H1 (cell line): ENCODE measurements at regions not wholly inside any gene's neighbourhood (a gene's known extent, or its start where the extent isn't known, plus 50 kb on each side); places are given as distances from the start of the nearest gene placed in this dataset.

Experiments
- CTCF ChIA-PET: fragments of 300-600 bp; sonication (Branson Sonifier 250); formaldehyde crosslinking; loops from one replicate; lab custom pipeline; 2021; ENCODE audit not compliant: partially characterized antibody; lab: Charles Lee
- POLR2A ChIA-PET: fragments of 300-600 bp; sonication (Branson Sonifier 250); formaldehyde crosslinking; loops from one replicate; lab custom pipeline; 2021; ENCODE audit warnings: inconsistent platforms; ENCODE audit not compliant: partially characterized antibody; lab: Charles Lee
- DNase-seq, 2 experiments: peaks; one replicate each; pipeline versions ENCODE4 v3.0.0 to v3.0.0-alpha.2; 2010 to 2022; ENCODE audit warnings: low spot score in 2 of 2, low read depth in 1 of 2, mixed read lengths in 1 of 2
- FAIRE-seq: peaks from 2 replicates; lab custom pipeline; 2011; peaks lifted over from hg19 to GRCh38; lab: Jason Lieb, UNC
- H2AFZ ChIP-seq: 2 replicates; pipeline ENCODE4 v1.8.1; 2012; ENCODE audit warnings: low read length, inconsistent platforms
- H2AK5ac ChIP-seq: 2 replicates; pipeline ENCODE4 v1.6.1; 2013; ENCODE audit warnings: low read depth, low read length
- H2BK120ac ChIP-seq: replicated peaks from 2 replicates; pipeline ENCODE3; 2013; ENCODE audit warnings: low read depth, low read length, inconsistent platforms
- H2BK12ac ChIP-seq: 2 replicates; pipeline ENCODE4 v1.6.1; 2013; ENCODE audit warnings: low read depth, low read length
- H2BK15ac ChIP-seq: 2 replicates; pipeline ENCODE4 v1.6.1; 2013; ENCODE audit warnings: low read length
- H2BK20ac ChIP-seq: 2 replicates; pipeline ENCODE4 v1.6.1; 2013; ENCODE audit warnings: low read length
- H2BK5ac ChIP-seq: 2 replicates; pipeline ENCODE4 v1.6.1; 2013; ENCODE audit warnings: low read depth, low read length
- H3K14ac ChIP-seq: 2 replicates; pipeline ENCODE4 v1.6.1; 2013; ENCODE audit warnings: inconsistent platforms; ENCODE audit not compliant: insufficient read length
- H3K18ac ChIP-seq: 2 replicates; pipeline ENCODE4 v1.6.1; 2013; ENCODE audit warnings: low read length; ENCODE audit errors: extremely low read depth
- H3K23ac ChIP-seq: 2 replicates; pipeline ENCODE4 v1.6.1; 2013; ENCODE audit warnings: inconsistent platforms; ENCODE audit not compliant: insufficient read length
- H3K23me2 ChIP-seq: 2 replicates; pipeline ENCODE4 v1.6.1; 2013; ENCODE audit warnings: low read depth, low read length
- H3K27ac ChIP-seq: 2 replicates; pipeline ENCODE4 v1.6.1; 2011; ENCODE audit warnings: low read depth, low read length, inconsistent platforms
- H3K27me3 ChIP-seq, 4 experiments: replicated peaks in 1 of 4; 1 replicate in 1 of 4; 2 replicates in 3 of 4; pipeline versions ENCODE4 v1.6.1 to v1.8.1; 2011 to 2013; ENCODE audit warnings: low read length in 3 of 4, mild to moderate bottlenecking in 3 of 4, inconsistent platforms in 2 of 4, mixed read lengths in 2 of 4, moderate library complexity in 1 of 4; ENCODE audit not compliant: control insufficient read depth in 3 of 4, insufficient read depth in 3 of 4; ENCODE audit errors: extremely low read depth in 1 of 4
- H3K36me3 ChIP-seq, 4 experiments: 2 replicates each; pipeline versions ENCODE4 v1.6.1 to v1.8.1; 2011 to 2013; ENCODE audit warnings: mild to moderate bottlenecking in 4 of 4, low read length in 3 of 4, moderate library complexity in 2 of 4, control low read depth in 1 of 4, inconsistent platforms in 1 of 4; ENCODE audit not compliant: insufficient read depth in 4 of 4, control insufficient read depth in 2 of 4
- H3K4ac ChIP-seq: replicated peaks from 2 replicates; pipeline ENCODE3; 2013; ENCODE audit warnings: low read length, low read depth, mixed read lengths, inconsistent platforms; ENCODE audit not compliant: insufficient read length
- H3K4me1 ChIP-seq, 4 experiments: replicated peaks in 1 of 4; 1 replicate in 1 of 4; 2 replicates in 3 of 4; pipeline versions ENCODE4 v1.6.1 to v1.8.1; 2011 to 2013; ENCODE audit warnings: low read length in 3 of 4, inconsistent platforms in 2 of 4, mixed read lengths in 1 of 4; ENCODE audit not compliant: insufficient read depth in 4 of 4, control insufficient read depth in 3 of 4
- H3K4me2 ChIP-seq, 2 experiments: 2 replicates each; pipeline versions ENCODE4 v1.6.1 to v1.8.1; 2011 to 2013; ENCODE audit warnings: low read depth in 2 of 2, low read length in 2 of 2, control low read depth in 1 of 2, inconsistent platforms in 1 of 2, mild to moderate bottlenecking in 1 of 2; ENCODE audit not compliant: insufficient read depth in 1 of 2
- H3K4me3 ChIP-seq, 4 experiments: fragments of 200-600, 300-600 bp in 1 of 4; sonication (generic), shearing (Covaris generic), sonication (Bioruptor Twin) in 1 of 4; 2 replicates each; pipeline versions ENCODE4 v1.5.1 to v1.8.1; 2011 to 2016; ENCODE audit warnings: low read length in 4 of 4, low read depth in 3 of 4, control low read depth in 2 of 4, inconsistent platforms in 2 of 4, mild to moderate bottlenecking in 2 of 4, mixed read lengths in 1 of 4, moderate library complexity in 1 of 4; ENCODE audit not compliant: insufficient read depth in 2 of 4; ENCODE audit errors: extremely low read depth in 1 of 4
- H3K56ac ChIP-seq: replicated peaks from 2 replicates; pipeline ENCODE3; 2013; ENCODE audit warnings: low read depth, mild to moderate bottlenecking, mixed read lengths, low read length, inconsistent platforms; ENCODE audit not compliant: insufficient read length
- H3K79me1 ChIP-seq: 2 replicates; pipeline ENCODE4 v1.6.1; 2013; ENCODE audit warnings: low read depth, low read length, control low read depth
- H3K79me2 ChIP-seq, 2 experiments: 2 replicates each; pipeline versions ENCODE4 v1.6.1 to v1.8.1; 2012 to 2013; ENCODE audit warnings: low read length in 2 of 2, mild to moderate bottlenecking in 2 of 2, inconsistent platforms in 1 of 2; ENCODE audit not compliant: insufficient read depth in 2 of 2, control insufficient read depth in 1 of 2
- H3K9ac ChIP-seq, 4 experiments: replicated peaks in 1 of 4; 1 replicate in 1 of 4; 2 replicates in 3 of 4; pipeline versions ENCODE4 v1.6.1 to v1.8.1; 2011 to 2013; ENCODE audit warnings: low read depth in 3 of 4, low read length in 3 of 4, control low read depth in 2 of 4, mild to moderate bottlenecking in 2 of 4, moderate library complexity in 2 of 4, inconsistent platforms in 1 of 4; ENCODE audit errors: extremely low read depth in 1 of 4
- H3K9me3 ChIP-seq, 2 experiments: 2 replicates each; pipeline versions ENCODE4 v1.6.1 to v1.8.1; 2012 to 2013; ENCODE audit warnings: mild to moderate bottlenecking in 2 of 2, moderate library complexity in 2 of 2, control low read depth in 1 of 2, inconsistent platforms in 1 of 2, low read depth in 1 of 2, low read length in 1 of 2, mixed read lengths in 1 of 2; ENCODE audit not compliant: insufficient read depth in 2 of 2
- H4K20me1 ChIP-seq, 2 experiments: replicated peaks in 1 of 2; 2 replicates each; pipeline versions ENCODE3 to v1.8.1; 2011 to 2013; ENCODE audit warnings: inconsistent platforms in 2 of 2, low read length in 2 of 2, mild to moderate bottlenecking in 1 of 2; ENCODE audit not compliant: insufficient read depth in 2 of 2, control insufficient read depth in 1 of 2
- H4K5ac ChIP-seq: 2 replicates; pipeline ENCODE4 v1.6.1; 2013; ENCODE audit warnings: low read length, low read depth, mixed read lengths, inconsistent platforms; ENCODE audit not compliant: insufficient read length
- H4K8ac ChIP-seq: 2 replicates; pipeline ENCODE4 v1.8.0; 2013; ENCODE audit warnings: mild to moderate bottlenecking, moderate library complexity, low read length, inconsistent platforms; ENCODE audit not compliant: insufficient read depth; ENCODE audit errors: extremely low read depth
- H4K91ac ChIP-seq: replicated peaks from 2 replicates; pipeline ENCODE3; 2013; ENCODE audit warnings: low read length, mixed read lengths, inconsistent platforms; ENCODE audit not compliant: insufficient read length
- WGBS, 2 experiments: shearing (Covaris generic) in 1 of 2; methylation state at CpG; one replicate each; pipeline versions ENCODE4 v1.1.6 to v1.1.7; 2013 to 2015; ENCODE audit warnings: low lambda C conversion rate in 2 of 2, mixed read lengths in 2 of 2, inconsistent platforms in 1 of 2, low coverage in 1 of 2, missing lambda C conversion rate in 1 of 2; ENCODE audit not compliant: insufficient replicate concordance in 2 of 2, insufficient coverage in 1 of 2, insufficient read length in 1 of 2; ENCODE audit errors: extremely low coverage in 1 of 2, missing lambda C conversion rate in 1 of 2; 5-methylcytosine and 5-hydroxymethylcytosine counted together
- TF ChIP-seq, protein P1 (sequence below): fragments of 300-600 bp; sonication (generic); IDR thresholded peaks from 2 replicates; pipeline ENCODE4 v1.7.1; 2012; ENCODE audit warnings: low read length, moderate library complexity, mild to moderate bottlenecking, inconsistent platforms; ENCODE audit not compliant: insufficient replicate concordance

DNA sequence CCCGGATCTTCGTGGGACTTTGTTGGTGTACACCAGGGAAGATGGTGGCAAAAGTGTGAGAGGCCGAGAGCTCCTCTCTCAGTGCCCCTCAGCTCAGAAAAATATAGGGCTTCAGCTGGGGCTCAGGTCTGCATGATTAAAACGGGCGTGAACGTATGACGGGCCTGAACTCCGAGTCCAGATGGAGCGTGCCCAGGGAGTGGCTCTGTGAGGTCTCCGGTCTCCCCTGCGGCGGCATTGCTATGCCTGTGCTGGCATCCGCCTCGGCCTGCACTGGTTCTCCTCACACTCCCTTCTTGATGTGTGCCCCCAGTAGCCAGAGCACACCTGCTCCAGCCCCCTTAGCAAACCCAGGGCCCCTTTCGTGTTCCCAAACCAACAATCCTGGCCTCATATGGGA lies 82.0 kb downstream of the TEX29 start:
- Histone ChIP-seq H2BK15ac (no peak overlapping the region), H3K79me2 (no peaks in the 10 kb centered on the region), H3K27ac (no peak overlapping the region), H3K36me3 (no peaks in the 10 kb centered on the region), H4K5ac (no peak overlapping the region), H3K56ac (no peak overlapping the region), H3K79me1 (no peaks in the 10 kb centered on the region), H3K27me3 (no peaks in the 10 kb centered on the region), H2BK20ac (no peak overlapping the region), H4K8ac (no peak overlapping the region), H2BK120ac (no peak overlapping the region), H4K20me1 (no peaks in the 10 kb centered on the region), H2AFZ (no peak overlapping the region), H3K18ac (no peak overlapping the region), H3K4me1 (no peaks in the 10 kb centered on the region; a peak in 1 of 7 replicates), H2BK12ac (no peak overlapping the region), H3K4me2 (no peak overlapping the region), H3K4ac (no peak overlapping the region), H2BK5ac (no peak overlapping the region), H3K14ac (no peak overlapping the region), H3K9ac (no peak overlapping the region), H2AK5ac (no peak overlapping the region), H3K23me2 (no peaks in the 10 kb centered on the region), H3K4me3 (no peak overlapping the region), H3K23ac (no peak overlapping the region), H4K91ac (no peak overlapping the region), H3K9me3 (no peaks in the 10 kb centered on the region)
- WGBS, 2 experiments, result 95% methylated on average over 12 of the region's 15 CpGs; no CpG with 5 or more reads in 1 of the 2 experiments
- ChIA-PET POLR2A (no interaction called here), CTCF (interaction anchor here (1.0 to 6.0 kb wide), 6 partner anchors 10 to 132 kb away, joined by 3 to 21 read pairs (median 4); no protein-coding TSS in a partner anchor)
- no peak for FAIRE-seq
- DNase-seq, result no peak
- TF ChIP-seq, protein P1, sequence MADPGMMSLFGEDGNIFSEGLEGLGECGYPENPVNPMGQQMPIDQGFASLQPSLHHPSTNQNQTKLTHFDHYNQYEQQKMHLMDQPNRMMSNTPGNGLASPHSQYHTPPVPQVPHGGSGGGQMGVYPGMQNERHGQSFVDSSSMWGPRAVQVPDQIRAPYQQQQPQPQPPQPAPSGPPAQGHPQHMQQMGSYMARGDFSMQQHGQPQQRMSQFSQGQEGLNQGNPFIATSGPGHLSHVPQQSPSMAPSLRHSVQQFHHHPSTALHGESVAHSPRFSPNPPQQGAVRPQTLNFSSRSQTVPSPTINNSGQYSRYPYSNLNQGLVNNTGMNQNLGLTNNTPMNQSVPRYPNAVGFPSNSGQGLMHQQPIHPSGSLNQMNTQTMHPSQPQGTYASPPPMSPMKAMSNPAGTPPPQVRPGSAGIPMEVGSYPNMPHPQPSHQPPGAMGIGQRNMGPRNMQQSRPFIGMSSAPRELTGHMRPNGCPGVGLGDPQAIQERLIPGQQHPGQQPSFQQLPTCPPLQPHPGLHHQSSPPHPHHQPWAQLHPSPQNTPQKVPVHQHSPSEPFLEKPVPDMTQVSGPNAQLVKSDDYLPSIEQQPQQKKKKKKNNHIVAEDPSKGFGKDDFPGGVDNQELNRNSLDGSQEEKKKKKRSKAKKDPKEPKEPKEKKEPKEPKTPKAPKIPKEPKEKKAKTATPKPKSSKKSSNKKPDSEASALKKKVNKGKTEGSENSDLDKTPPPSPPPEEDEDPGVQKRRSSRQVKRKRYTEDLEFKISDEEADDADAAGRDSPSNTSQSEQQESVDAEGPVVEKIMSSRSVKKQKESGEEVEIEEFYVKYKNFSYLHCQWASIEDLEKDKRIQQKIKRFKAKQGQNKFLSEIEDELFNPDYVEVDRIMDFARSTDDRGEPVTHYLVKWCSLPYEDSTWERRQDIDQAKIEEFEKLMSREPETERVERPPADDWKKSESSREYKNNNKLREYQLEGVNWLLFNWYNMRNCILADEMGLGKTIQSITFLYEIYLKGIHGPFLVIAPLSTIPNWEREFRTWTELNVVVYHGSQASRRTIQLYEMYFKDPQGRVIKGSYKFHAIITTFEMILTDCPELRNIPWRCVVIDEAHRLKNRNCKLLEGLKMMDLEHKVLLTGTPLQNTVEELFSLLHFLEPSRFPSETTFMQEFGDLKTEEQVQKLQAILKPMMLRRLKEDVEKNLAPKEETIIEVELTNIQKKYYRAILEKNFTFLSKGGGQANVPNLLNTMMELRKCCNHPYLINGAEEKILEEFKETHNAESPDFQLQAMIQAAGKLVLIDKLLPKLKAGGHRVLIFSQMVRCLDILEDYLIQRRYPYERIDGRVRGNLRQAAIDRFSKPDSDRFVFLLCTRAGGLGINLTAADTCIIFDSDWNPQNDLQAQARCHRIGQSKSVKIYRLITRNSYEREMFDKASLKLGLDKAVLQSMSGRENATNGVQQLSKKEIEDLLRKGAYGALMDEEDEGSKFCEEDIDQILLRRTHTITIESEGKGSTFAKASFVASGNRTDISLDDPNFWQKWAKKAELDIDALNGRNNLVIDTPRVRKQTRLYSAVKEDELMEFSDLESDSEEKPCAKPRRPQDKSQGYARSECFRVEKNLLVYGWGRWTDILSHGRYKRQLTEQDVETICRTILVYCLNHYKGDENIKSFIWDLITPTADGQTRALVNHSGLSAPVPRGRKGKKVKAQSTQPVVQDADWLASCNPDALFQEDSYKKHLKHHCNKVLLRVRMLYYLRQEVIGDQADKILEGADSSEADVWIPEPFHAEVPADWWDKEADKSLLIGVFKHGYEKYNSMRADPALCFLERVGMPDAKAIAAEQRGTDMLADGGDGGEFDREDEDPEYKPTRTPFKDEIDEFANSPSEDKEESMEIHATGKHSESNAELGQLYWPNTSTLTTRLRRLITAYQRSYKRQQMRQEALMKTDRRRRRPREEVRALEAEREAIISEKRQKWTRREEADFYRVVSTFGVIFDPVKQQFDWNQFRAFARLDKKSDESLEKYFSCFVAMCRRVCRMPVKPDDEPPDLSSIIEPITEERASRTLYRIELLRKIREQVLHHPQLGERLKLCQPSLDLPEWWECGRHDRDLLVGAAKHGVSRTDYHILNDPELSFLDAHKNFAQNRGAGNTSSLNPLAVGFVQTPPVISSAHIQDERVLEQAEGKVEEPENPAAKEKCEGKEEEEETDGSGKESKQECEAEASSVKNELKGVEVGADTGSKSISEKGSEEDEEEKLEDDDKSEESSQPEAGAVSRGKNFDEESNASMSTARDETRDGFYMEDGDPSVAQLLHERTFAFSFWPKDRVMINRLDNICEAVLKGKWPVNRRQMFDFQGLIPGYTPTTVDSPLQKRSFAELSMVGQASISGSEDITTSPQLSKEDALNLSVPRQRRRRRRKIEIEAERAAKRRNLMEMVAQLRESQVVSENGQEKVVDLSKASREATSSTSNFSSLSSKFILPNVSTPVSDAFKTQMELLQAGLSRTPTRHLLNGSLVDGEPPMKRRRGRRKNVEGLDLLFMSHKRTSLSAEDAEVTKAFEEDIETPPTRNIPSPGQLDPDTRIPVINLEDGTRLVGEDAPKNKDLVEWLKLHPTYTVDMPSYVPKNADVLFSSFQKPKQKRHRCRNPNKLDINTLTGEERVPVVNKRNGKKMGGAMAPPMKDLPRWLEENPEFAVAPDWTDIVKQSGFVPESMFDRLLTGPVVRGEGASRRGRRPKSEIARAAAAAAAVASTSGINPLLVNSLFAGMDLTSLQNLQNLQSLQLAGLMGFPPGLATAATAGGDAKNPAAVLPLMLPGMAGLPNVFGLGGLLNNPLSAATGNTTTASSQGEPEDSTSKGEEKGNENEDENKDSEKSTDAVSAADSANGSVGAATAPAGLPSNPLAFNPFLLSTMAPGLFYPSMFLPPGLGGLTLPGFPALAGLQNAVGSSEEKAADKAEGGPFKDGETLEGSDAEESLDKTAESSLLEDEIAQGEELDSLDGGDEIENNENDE, result no peak
